ENCODE measurements at regions not wholly inside any gene's neighbourhood (a gene's known extent, or its start where the extent isn't known, plus 50 kb on each side); places are given as distances from the start of the nearest gene placed in this dataset.

DNA sequence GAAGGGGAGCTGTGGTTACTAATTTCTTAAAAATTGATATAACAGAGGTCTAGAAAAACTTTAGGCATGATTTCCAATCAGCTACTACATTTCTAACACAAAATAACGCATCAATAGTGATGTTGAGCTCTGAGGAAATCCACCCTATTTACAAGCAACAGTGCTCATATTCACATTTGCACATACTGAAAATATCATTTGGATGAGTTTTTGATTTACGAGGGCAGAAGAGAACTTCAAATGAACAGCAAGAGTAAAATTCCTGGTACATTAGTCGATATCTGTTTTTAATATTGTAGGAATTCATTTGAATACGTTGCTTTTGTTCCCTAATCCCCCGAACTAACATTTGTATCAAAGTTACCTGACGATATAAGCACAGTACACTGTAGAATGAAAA, 761.0 kb upstream of the POU3F3 start:
- DNase-seq (no peak), ATAC-seq (no peak)
- WGBS (ENCODE audit: insufficient coverage) = 92% methylated on average over 4 of the region's 6 CpGs
- H3K4me3 Mint-ChIP-seq = no peak overlapping the region
- Histone ChIP-seq H3K27ac (ENCODE audit: low read length) (no peak overlapping the region), H3K9me3 (ENCODE audit: control insufficient read depth, insufficient read depth, low read length) (peaks cover 6% of the 10 kb centered on the region), H3K4me1 (ENCODE audit: control insufficient read depth, insufficient read depth, low read length) (no peaks in the 10 kb centered on the region), H3K4me3 (ENCODE audit: low read length) (no peak overlapping the region), H3K36me3 (ENCODE audit: control insufficient read depth, insufficient read depth, low read length) (no peaks in the 10 kb centered on the region), H3K27me3 (ENCODE audit: control insufficient read depth, insufficient read depth, low read length) (no peaks in the 10 kb centered on the region)
- no peaks in the 10 kb centered on the region for H3K27me3 Mint-ChIP-seq (ENCODE audit: low read depth in 2 of 2)
- no peaks in the 10 kb centered on the region for H3K4me1 Mint-ChIP-seq
- H3K36me3 Mint-ChIP-seq = no peaks in the 10 kb centered on the region
- H3K27ac Mint-ChIP-seq = no peak overlapping the region
- no peak for TF ChIP-seq CTCF (IDR thresholded peaks at IDR 0.05)
- peaks cover 11 to 12% of the 10 kb centered on the region in 2 donors for H3K9me3 Mint-ChIP-seq
- intact Hi-C loops (cut with micrococcal nuclease) = no loop called here

DNA sequence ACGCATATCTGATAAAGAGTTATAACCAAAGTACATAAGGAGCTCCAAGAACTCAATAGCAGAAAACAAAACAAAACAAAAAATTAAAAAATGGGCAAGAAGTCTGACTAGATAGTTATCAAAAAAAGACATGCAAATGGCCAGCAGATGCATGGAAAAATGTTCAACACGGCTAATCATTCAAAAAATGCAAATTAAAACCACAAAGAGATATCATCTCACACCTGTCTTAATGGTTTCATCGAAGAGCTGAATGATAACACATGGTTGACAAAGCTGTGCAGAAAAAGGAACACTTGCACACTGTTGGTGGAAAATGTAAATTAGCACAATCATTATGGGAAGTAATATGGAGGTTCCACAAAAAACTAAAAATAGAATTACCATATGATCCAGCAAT, 751.3 kb upstream of the POU3F3 start:
- Mint-ChIP-seq H3K36me3 (no peaks in the 10 kb centered on the region), H3K9me3 (peaks cover 3 to 8% of the 10 kb centered on the region in 2 donors), H3K27ac (no peak overlapping the region), H3K27me3 (ENCODE audit: low read depth in 2 of 2) (no peaks in the 10 kb centered on the region), H3K4me3 (no peak overlapping the region), H3K4me1 (no peaks in the 10 kb centered on the region)
- intact Hi-C loops (cut with micrococcal nuclease) = no loop called here
- WGBS (ENCODE audit: insufficient coverage) = 80% methylated on average over 2 of the region's 3 CpGs
- DNase-seq (no peak), ATAC-seq (no peak)
- no peak overlapping the region for H3K27ac ChIP-seq (ENCODE audit: low read length)
- H3K9me3 ChIP-seq (ENCODE audit: control insufficient read depth, insufficient read depth, low read length) = peaks cover 3% of the 10 kb centered on the region
- H3K4me1 ChIP-seq (ENCODE audit: control insufficient read depth, insufficient read depth, low read length) = no peaks in the 10 kb centered on the region
- no peak for TF ChIP-seq CTCF (IDR thresholded peaks at IDR 0.05)
- H3K4me3 ChIP-seq (ENCODE audit: low read length) = no peak overlapping the region
- H3K36me3 ChIP-seq (ENCODE audit: control insufficient read depth, insufficient read depth, low read length) = no peaks in the 10 kb centered on the region
- no peaks in the 10 kb centered on the region for H3K27me3 ChIP-seq (ENCODE audit: control insufficient read depth, insufficient read depth, low read length)

DNA sequence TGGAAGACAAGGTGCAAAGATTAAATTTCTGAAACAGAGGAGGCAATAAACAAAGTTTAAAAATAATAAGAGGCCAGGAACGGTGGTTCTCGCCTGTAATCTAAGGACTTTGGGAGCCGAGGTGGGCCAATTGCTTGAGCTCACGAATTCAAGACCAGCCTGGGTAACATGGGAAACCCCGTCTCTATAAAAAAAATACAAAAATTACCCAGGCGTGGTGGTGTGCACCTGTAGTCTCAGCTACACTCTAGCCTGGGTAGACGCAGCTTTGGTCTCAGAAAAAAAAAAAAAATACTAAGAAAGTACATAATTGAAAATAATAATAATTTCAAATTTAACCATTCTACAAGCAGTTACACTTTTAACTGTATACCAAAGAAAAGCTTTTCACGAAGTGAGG, 744.6 kb upstream of the POU3F3 start:
- ATAC-seq (no peak), DNase-seq (no peak)
- Mint-ChIP-seq H3K36me3 (no peaks in the 10 kb centered on the region), H3K4me3 (no peak overlapping the region), H3K4me1 (no peaks in the 10 kb centered on the region), H3K9me3 (peaks cover 6 to 7% of the 10 kb centered on the region in 2 donors), H3K27ac (no peak overlapping the region), H3K27me3 (ENCODE audit: low read depth in 2 of 2) (no peaks in the 10 kb centered on the region)
- Histone ChIP-seq H3K27ac (ENCODE audit: low read length) (no peak overlapping the region), H3K4me3 (ENCODE audit: low read length) (no peak overlapping the region), H3K9me3 (ENCODE audit: control insufficient read depth, insufficient read depth, low read length) (no peaks in the 10 kb centered on the region), H3K36me3 (ENCODE audit: control insufficient read depth, insufficient read depth, low read length) (no peaks in the 10 kb centered on the region), H3K4me1 (ENCODE audit: control insufficient read depth, insufficient read depth, low read length) (no peaks in the 10 kb centered on the region), H3K27me3 (ENCODE audit: control insufficient read depth, insufficient read depth, low read length) (no peaks in the 10 kb centered on the region)
- no peak for TF ChIP-seq CTCF (IDR thresholded peaks at IDR 0.05)
- intact Hi-C loops (cut with micrococcal nuclease) = no loop called here
- 71% methylated on average over 6 of the region's 8 CpGs for WGBS (ENCODE audit: insufficient coverage)

DNA sequence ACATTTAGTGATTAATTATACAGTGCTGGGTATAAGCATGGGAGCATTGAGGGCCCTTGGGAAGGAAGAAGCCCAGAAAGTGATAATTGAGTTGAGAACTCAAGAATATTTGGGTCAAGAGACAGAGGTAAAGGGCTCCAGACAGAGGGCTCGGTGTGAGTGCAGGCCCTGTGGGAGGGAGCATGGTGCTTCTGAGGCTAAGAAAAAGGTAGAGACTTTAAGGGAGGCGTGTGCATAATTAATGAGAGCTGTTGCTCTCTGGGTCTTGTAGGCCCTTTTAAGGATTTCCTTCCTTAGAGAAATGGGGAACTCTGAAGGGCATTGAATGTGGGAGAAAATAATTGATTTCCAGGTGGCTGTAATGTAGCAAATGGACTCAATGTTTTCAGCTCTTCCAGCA, 735.0 kb upstream of the POU3F3 start:
- intact Hi-C loops (cut with micrococcal nuclease) = no loop called here
- no peak for TF ChIP-seq CTCF (IDR thresholded peaks at IDR 0.05)
- H3K36me3 ChIP-seq (ENCODE audit: control insufficient read depth, insufficient read depth, low read length) = no peaks in the 10 kb centered on the region
- Mint-ChIP-seq H3K27ac (no peak overlapping the region), H3K4me1 (no peaks in the 10 kb centered on the region), H3K9me3 (peaks cover 6 to 19% of the 10 kb centered on the region in 2 donors), H3K36me3 (no peaks in the 10 kb centered on the region), H3K4me3 (no peak overlapping the region), H3K27me3 (ENCODE audit: low read depth in 2 of 2) (no peaks in the 10 kb centered on the region)
- 70% methylated on average over 2 of the region's 2 CpGs for WGBS (ENCODE audit: insufficient coverage)
- no peak overlapping the region for H3K4me3 ChIP-seq (ENCODE audit: low read length)
- H3K27me3 ChIP-seq (ENCODE audit: control insufficient read depth, insufficient read depth, low read length) = no peaks in the 10 kb centered on the region
- no peaks in the 10 kb centered on the region for H3K9me3 ChIP-seq (ENCODE audit: control insufficient read depth, insufficient read depth, low read length)
- no peak for ATAC-seq
- H3K4me1 ChIP-seq (ENCODE audit: control insufficient read depth, insufficient read depth, low read length) = no peaks in the 10 kb centered on the region
- DNase-seq = no peak
- H3K27ac ChIP-seq (ENCODE audit: low read length) = no peak overlapping the region

Measured in natural killer cell (primary cell).